ENCODE measurements at regions not wholly inside any gene's neighbourhood (a gene's known extent, or its start where the extent isn't known, plus 50 kb on each side); places are given as distances from the start of the nearest gene placed in this dataset.
"Not testable (repeated sequence)": the region's sequence is repeated elsewhere in the genome, so short reads cannot be mapped to it uniquely, and the experiment has no call there.

DNA sequence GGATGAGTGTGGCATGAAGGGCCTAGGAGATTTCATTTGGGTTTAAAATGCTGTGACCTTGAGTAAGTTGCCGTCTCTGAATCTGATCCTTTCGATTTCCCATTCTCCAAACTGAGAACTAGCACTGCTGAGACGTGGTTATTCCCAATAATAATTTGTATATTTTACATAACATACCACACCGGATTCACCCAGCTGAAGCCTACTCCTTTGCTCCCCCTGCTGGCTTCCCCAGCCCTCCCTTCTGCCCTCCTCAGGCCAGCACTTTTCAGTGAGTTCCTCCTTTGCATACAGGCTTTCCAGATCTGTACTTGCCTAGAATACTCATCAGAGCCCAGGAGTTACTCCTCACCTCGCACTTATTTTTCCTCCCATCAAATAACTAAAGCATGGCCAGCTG is 255.1 kb downstream of the OR4F29 start:
- H3K27ac ChIP-seq (ENCODE audit: low read depth, low read length); H3K4me3 ChIP-seq (ENCODE audit: low read length in 3 of 3); H3K4me1 ChIP-seq (ENCODE audit: control insufficient read depth in 3 of 3, insufficient read depth in 3 of 3, low read length in 3 of 3); H3K9ac ChIP-seq (ENCODE audit: low read depth in 1 of 3, low read length in 3 of 3); H3K36me3 ChIP-seq (ENCODE audit: control insufficient read depth in 3 of 3, insufficient read depth in 3 of 3, low read length in 3 of 3); H3K9me3 ChIP-seq (ENCODE audit: control insufficient read depth in 3 of 3, low read length in 3 of 3); H3K27me3 ChIP-seq (ENCODE audit: control insufficient read depth in 3 of 3, insufficient read depth in 3 of 3, low read length in 3 of 3): not testable (repeated sequence)

DNA sequence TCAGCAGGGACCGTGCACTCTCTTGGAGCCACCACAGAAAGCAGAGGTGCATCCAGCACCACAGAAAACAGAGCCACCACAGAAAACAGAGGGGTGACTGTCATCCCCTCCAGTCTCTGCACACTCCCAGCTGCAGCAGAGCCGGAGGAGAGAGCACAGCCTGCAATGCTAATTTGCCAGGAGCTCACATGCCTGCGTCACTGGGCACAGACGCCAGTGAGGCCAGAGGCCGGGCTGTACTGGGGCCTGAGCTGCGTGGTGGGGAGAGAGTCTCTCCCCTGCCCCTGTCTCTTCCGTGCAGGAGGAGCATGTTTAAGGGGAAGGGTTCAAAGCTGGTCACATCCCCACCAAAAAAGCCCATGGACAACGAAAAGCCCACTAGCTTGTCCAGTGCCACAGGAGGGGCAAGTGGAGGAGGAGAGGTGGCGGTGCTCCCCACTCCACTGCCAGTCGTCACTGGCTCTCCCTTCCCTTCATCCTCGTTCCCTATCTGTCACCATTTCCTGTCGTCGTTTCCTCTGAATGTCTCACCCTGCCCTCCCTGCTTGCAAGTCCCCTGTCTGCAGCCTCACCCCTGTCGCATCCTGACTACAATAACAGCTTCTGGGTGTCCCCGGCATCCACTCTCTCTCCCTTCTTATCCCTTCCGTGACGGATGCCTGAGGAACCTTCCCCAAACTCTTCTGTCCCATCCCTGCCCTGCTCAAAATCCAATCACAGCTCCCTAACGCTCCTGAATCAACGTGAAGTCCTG is 260.0 kb downstream of the OR4F29 start:
- not testable (repeated sequence) for H3K27ac ChIP-seq (ENCODE audit: low read depth, low read length); H3K9ac ChIP-seq (ENCODE audit: low read depth in 1 of 3, low read length in 3 of 3); H3K4me1 ChIP-seq (ENCODE audit: control insufficient read depth in 3 of 3, insufficient read depth in 3 of 3, low read length in 3 of 3); H3K27me3 ChIP-seq (ENCODE audit: control insufficient read depth in 3 of 3, insufficient read depth in 3 of 3, low read length in 3 of 3); H3K36me3 ChIP-seq (ENCODE audit: control insufficient read depth in 3 of 3, insufficient read depth in 3 of 3, low read length in 3 of 3); H3K9me3 ChIP-seq (ENCODE audit: control insufficient read depth in 3 of 3, low read length in 3 of 3); H3K4me3 ChIP-seq (ENCODE audit: low read length in 3 of 3)

DNA sequence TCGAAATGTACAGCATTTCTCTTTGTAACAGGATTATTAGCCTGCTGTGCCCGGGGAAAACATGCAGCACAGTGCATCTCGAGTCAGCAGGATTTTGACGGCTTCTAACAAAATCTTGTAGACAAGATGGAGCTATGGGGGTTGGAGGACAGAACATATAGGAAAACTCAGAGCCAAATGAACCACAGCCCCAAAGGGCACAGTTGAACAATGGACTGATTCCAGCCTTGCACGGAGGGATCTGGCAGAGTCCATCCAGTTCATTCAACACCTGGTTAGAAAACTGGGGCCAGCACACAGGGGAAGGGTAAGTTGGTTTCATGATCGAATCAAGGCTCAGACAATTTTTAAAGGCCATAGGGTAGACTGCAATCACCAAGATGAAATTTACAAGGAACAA is 260.8 kb downstream of the OR4F29 start:
- not testable (repeated sequence) for H3K9me3 ChIP-seq (ENCODE audit: control insufficient read depth in 3 of 3, low read length in 3 of 3); H3K27ac ChIP-seq (ENCODE audit: low read depth, low read length); H3K36me3 ChIP-seq (ENCODE audit: control insufficient read depth in 3 of 3, insufficient read depth in 3 of 3, low read length in 3 of 3); H3K4me1 ChIP-seq (ENCODE audit: control insufficient read depth in 3 of 3, insufficient read depth in 3 of 3, low read length in 3 of 3); H3K27me3 ChIP-seq (ENCODE audit: control insufficient read depth in 3 of 3, insufficient read depth in 3 of 3, low read length in 3 of 3); H3K4me3 ChIP-seq (ENCODE audit: low read length in 3 of 3)
- peak overlapping the region in 1 of 3 donors; percentile 16 for H3K9ac ChIP-seq (ENCODE audit: low read depth in 1 of 3, low read length in 3 of 3)

DNA sequence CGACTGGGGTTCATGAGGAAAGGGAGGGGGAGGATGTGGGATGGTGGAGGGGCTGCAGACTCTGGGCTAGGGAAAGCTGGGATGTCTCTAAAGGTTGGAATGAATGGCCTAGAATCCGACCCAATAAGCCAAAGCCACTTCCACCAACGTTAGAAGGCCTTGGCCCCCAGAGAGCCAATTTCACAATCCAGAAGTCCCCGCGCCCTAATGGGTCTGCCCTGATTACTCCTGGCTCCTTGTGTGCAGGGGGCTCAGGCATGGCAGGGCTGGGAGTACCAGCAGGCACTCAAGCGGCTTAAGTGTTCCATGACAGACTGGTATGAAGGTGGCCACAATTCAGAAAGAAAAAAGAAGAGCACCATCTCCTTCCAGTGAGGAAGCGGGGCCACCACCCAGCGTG is 261.6 kb downstream of the OR4F29 start:
- H3K9ac ChIP-seq (ENCODE audit: low read depth in 1 of 3, low read length in 3 of 3); H3K27me3 ChIP-seq (ENCODE audit: control insufficient read depth in 3 of 3, insufficient read depth in 3 of 3, low read length in 3 of 3); H3K27ac ChIP-seq (ENCODE audit: low read depth, low read length); H3K9me3 ChIP-seq (ENCODE audit: control insufficient read depth in 3 of 3, low read length in 3 of 3); H3K4me3 ChIP-seq (ENCODE audit: low read length in 3 of 3); H3K4me1 ChIP-seq (ENCODE audit: control insufficient read depth in 3 of 3, insufficient read depth in 3 of 3, low read length in 3 of 3); H3K36me3 ChIP-seq (ENCODE audit: control insufficient read depth in 3 of 3, insufficient read depth in 3 of 3, low read length in 3 of 3): not testable (repeated sequence)

DNA sequence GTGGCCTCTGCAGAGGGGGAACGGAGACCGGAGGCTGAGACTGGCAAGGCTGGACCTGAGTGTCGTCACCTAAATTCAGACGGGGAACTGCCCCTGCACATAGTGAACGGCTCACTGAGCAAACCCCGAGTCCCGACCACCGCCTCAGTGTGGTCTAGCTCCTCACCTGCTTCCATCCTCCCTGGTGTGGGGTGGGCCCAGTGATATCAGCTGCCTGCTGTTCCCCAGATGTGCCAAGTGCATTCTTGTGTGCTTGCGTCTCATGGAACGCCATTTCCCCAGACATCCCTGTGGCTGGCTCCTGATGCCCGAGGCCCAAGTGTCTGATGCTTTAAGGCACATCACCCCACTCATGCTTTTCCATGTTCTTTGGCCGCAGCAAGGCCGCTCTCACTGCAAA is 262.2 kb downstream of the OR4F29 start:
- H3K4me3 ChIP-seq (ENCODE audit: low read length in 3 of 3) = not testable (repeated sequence)

DNA sequence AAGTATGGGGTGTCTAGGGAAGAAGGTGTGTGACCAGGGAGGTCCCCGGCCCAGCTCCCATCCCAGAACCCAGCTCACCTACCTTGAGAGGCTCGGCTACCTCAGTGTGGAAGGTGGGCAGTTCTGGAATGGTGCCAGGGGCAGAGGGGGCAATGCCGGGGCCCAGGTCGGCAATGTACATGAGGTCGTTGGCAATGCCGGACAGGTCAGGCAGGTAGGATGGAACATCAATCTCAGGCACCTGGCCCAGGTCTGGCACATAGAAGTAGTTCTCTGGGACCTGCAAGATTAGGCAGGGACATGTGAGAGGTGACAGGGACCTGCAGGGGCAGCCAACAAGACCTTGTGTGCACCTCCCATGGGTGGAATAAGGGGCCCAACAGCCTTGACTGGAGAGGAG is 264.2 kb downstream of the OR4F29 start:
- H3K4me1 ChIP-seq (ENCODE audit: control insufficient read depth in 3 of 3, insufficient read depth in 3 of 3, low read length in 3 of 3); H3K4me3 ChIP-seq (ENCODE audit: low read length in 3 of 3); H3K9me3 ChIP-seq (ENCODE audit: control insufficient read depth in 3 of 3, low read length in 3 of 3); H3K27ac ChIP-seq (ENCODE audit: low read depth, low read length); H3K27me3 ChIP-seq (ENCODE audit: control insufficient read depth in 3 of 3, insufficient read depth in 3 of 3, low read length in 3 of 3); H3K9ac ChIP-seq (ENCODE audit: low read depth in 1 of 3, low read length in 3 of 3); H3K36me3 ChIP-seq (ENCODE audit: control insufficient read depth in 3 of 3, insufficient read depth in 3 of 3, low read length in 3 of 3): not testable (repeated sequence)

More for the DNA sequence above, 262.2 kb downstream of the OR4F29 start:
- not testable (repeated sequence) for H3K36me3 ChIP-seq (ENCODE audit: control insufficient read depth in 3 of 3, insufficient read depth in 3 of 3, low read length in 3 of 3); H3K27me3 ChIP-seq (ENCODE audit: control insufficient read depth in 3 of 3, insufficient read depth in 3 of 3, low read length in 3 of 3); H3K4me1 ChIP-seq (ENCODE audit: control insufficient read depth in 3 of 3, insufficient read depth in 3 of 3, low read length in 3 of 3); H3K9ac ChIP-seq (ENCODE audit: low read depth in 1 of 3, low read length in 3 of 3); H3K27ac ChIP-seq (ENCODE audit: low read depth, low read length); H3K9me3 ChIP-seq (ENCODE audit: control insufficient read depth in 3 of 3, low read length in 3 of 3)

DNA sequence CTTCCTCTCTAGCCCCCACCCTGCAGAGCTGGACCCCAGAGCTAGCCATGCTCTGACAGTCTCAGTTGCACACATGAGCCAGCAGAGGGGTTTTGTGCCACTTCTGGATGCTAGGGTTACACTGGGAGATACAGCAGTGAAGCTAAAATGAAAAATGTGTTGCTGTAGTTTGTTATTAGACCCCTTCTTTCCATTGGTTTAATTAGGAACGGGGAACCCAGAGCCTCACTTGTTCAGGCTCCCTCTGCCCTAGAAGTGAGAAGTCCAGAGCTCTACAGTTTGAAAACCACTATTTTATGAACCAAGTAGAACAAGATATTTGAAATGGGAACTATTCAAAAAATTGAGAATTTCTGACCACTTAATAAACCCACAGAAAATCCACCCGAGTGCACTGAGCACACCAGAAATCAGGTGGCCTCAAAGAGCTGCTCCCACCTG is 264.8 kb downstream of the OR4F29 start:
- H3K36me3 ChIP-seq (ENCODE audit: control insufficient read depth in 3 of 3, insufficient read depth in 3 of 3, low read length in 3 of 3); H3K4me3 ChIP-seq (ENCODE audit: low read length in 3 of 3); H3K4me1 ChIP-seq (ENCODE audit: control insufficient read depth in 3 of 3, insufficient read depth in 3 of 3, low read length in 3 of 3); H3K9me3 ChIP-seq (ENCODE audit: control insufficient read depth in 3 of 3, low read length in 3 of 3); H3K27ac ChIP-seq (ENCODE audit: low read depth, low read length); H3K27me3 ChIP-seq (ENCODE audit: control insufficient read depth in 3 of 3, insufficient read depth in 3 of 3, low read length in 3 of 3); H3K9ac ChIP-seq (ENCODE audit: low read depth in 1 of 3, low read length in 3 of 3): not testable (repeated sequence)

DNA sequence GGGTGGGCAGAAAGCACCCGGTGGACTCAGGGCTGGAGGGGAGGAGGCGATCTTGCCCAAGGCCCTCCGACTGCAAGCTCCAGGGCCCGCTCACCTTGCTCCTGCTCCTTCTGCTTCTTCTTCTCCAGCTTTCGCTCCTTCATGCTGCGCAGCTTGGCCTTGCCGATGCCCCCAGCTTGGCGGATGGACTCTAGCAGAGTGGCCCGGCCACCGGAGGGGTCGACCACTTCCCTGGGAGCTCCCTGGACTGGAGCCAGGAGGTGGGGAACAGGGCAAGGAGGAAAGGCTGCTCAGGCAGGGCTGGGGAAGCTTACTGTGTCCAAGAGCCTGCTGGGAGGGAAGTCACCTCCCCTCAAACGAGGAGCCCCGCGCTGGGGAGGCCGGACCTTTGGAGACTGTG is 265.3 kb downstream of the OR4F29 start:
- H3K9ac ChIP-seq (ENCODE audit: low read depth in 1 of 3, low read length in 3 of 3); H3K9me3 ChIP-seq (ENCODE audit: control insufficient read depth in 3 of 3, low read length in 3 of 3); H3K27me3 ChIP-seq (ENCODE audit: control insufficient read depth in 3 of 3, insufficient read depth in 3 of 3, low read length in 3 of 3); H3K27ac ChIP-seq (ENCODE audit: low read depth, low read length); H3K4me1 ChIP-seq (ENCODE audit: control insufficient read depth in 3 of 3, insufficient read depth in 3 of 3, low read length in 3 of 3); H3K4me3 ChIP-seq (ENCODE audit: low read length in 3 of 3); H3K36me3 ChIP-seq (ENCODE audit: control insufficient read depth in 3 of 3, insufficient read depth in 3 of 3, low read length in 3 of 3): not testable (repeated sequence)

DNA sequence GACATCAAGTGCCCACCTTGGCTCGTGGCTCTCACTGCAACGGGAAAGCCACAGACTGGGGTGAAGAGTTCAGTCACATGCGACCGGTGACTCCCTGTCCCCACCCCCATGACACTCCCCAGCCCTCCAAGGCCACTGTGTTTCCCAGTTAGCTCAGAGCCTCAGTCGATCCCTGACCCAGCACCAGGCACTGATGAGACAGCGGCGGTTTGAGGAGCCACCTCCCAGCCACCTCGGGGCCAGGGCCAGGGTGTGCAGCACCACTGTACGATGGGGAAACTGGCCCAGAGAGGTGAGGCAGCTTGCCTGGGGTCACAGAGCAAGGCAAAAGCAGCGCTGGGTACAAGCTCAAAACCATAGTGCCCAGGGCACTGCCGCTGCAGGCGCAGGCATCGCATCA is 266.0 kb downstream of the OR4F29 start:
- not testable (repeated sequence) for H3K4me1 ChIP-seq (ENCODE audit: control insufficient read depth in 3 of 3, insufficient read depth in 3 of 3, low read length in 3 of 3); H3K9me3 ChIP-seq (ENCODE audit: control insufficient read depth in 3 of 3, low read length in 3 of 3); H3K4me3 ChIP-seq (ENCODE audit: low read length in 3 of 3)

DNA sequence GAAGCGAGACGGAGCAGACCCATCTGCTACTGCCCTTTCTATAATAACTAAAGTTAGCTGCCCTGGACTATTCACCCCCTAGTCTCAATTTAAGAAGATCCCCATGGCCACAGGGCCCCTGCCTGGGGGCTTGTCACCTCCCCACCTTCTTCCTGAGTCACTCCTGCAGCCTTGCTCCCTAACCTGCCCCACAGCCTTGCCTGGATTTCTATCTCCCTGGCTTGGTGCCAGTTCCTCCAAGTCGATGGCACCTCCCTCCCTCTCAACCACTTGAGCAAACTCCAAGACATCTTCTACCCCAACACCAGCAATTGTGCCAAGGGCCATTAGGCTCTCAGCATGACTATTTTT is 267.2 kb downstream of the OR4F29 start:
- H3K27ac ChIP-seq (ENCODE audit: low read depth, low read length); H3K4me3 ChIP-seq (ENCODE audit: low read length in 3 of 3); H3K36me3 ChIP-seq (ENCODE audit: control insufficient read depth in 3 of 3, insufficient read depth in 3 of 3, low read length in 3 of 3); H3K9me3 ChIP-seq (ENCODE audit: control insufficient read depth in 3 of 3, low read length in 3 of 3); H3K9ac ChIP-seq (ENCODE audit: low read depth in 1 of 3, low read length in 3 of 3); H3K27me3 ChIP-seq (ENCODE audit: control insufficient read depth in 3 of 3, insufficient read depth in 3 of 3, low read length in 3 of 3); H3K4me1 ChIP-seq (ENCODE audit: control insufficient read depth in 3 of 3, insufficient read depth in 3 of 3, low read length in 3 of 3): not testable (repeated sequence)

More for the DNA sequence above, 266.0 kb downstream of the OR4F29 start:
- not testable (repeated sequence) for H3K9ac ChIP-seq (ENCODE audit: low read depth in 1 of 3, low read length in 3 of 3); H3K36me3 ChIP-seq (ENCODE audit: control insufficient read depth in 3 of 3, insufficient read depth in 3 of 3, low read length in 3 of 3); H3K27ac ChIP-seq (ENCODE audit: low read depth, low read length); H3K27me3 ChIP-seq (ENCODE audit: control insufficient read depth in 3 of 3, insufficient read depth in 3 of 3, low read length in 3 of 3)

Data from skeletal muscle tissue (tissue), 3 donors.